ENCODE measurements at regions not wholly inside any gene's neighbourhood (a gene's known extent, or its start where the extent isn't known, plus 50 kb on each side); places are given as distances from the start of the nearest gene placed in this dataset.

- TF ChIP-seq, protein P1, sequence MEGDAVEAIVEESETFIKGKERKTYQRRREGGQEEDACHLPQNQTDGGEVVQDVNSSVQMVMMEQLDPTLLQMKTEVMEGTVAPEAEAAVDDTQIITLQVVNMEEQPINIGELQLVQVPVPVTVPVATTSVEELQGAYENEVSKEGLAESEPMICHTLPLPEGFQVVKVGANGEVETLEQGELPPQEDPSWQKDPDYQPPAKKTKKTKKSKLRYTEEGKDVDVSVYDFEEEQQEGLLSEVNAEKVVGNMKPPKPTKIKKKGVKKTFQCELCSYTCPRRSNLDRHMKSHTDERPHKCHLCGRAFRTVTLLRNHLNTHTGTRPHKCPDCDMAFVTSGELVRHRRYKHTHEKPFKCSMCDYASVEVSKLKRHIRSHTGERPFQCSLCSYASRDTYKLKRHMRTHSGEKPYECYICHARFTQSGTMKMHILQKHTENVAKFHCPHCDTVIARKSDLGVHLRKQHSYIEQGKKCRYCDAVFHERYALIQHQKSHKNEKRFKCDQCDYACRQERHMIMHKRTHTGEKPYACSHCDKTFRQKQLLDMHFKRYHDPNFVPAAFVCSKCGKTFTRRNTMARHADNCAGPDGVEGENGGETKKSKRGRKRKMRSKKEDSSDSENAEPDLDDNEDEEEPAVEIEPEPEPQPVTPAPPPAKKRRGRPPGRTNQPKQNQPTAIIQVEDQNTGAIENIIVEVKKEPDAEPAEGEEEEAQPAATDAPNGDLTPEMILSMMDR (IDR thresholded peaks at IDR 0.05; ENCODE audit: low read depth, low read length): peak; percentile 46
- no peak for TF ChIP-seq EZH2phosphoT487 (IDR thresholded peaks at IDR 0.05; ENCODE audit: low read depth)
These were observed 251.6 kb upstream of the DUSP10 start for GRCh38 chr1:221993444-221993948.
